GM10248 (cell line): ENCODE measurements at regions not wholly inside any gene's neighbourhood (a gene's known extent, or its start where the extent isn't known, plus 50 kb on each side); places are given as distances from the start of the nearest gene placed in this dataset.

Source experiments
- CTCF ChIA-PET: fragments of 300-600 bp; sonication (Branson Sonifier 250); formaldehyde crosslinking; extraction: SDS; loops from one replicate; lab custom pipeline; 2021; ENCODE audit warnings: antibody characterized with exemption; lab: Yijun Ruan, JAX
- POLR2A ChIA-PET: fragments of 350-650 bp; sonication (Branson Sonifier 250); formaldehyde crosslinking; extraction: SDS; loops from one replicate; lab custom pipeline; 2020; ENCODE audit warnings: antibody characterized with exemption; lab: Yijun Ruan, JAX
- DNase-seq: peaks from one replicate; pipeline ENCODE4 v3.0.0; 2012; ENCODE audit errors: extremely low spot score
- CTCF ChIP-seq: IDR thresholded peaks from 2 replicates; pipeline ENCODE4 v1.5.1; 2012; ENCODE audit warnings: mild to moderate bottlenecking, low read depth; ENCODE audit errors: extremely low read depth, missing control alignments, control extremely low read depth

DNA sequence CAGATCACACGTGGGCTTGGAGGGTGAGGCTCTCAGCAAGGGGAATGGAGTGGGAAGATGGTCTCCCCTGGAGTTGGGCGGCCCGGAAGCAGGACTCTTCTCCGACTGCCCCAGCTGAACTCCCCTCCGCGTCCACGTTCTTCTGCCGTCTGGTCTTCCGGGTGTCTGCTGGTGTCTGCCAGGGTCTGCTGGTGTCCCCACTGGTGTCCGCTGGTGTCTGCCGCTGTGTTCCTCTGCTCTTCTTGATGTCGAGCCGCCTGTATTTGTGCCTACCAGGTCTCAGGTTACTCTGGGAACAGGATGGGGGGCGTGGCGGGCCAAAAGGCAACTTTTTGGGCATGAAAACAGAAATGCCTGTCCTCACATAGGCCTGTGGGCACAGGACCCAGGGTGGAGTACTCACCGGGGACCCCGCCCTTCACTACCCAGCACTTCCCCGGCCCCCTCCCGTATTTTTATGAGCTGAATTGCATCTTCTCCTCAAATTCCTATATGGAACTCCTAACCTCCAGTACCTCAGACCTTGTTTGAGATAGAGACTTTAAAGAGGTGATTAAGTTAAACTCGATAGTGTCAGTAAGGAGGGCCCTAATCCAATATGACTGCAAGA lies 675.4 kb downstream of the SEMA5A start:
- no peak for DNase-seq
- CTCF ChIA-PET: no interaction called here
- POLR2A ChIA-PET: no interaction called here
- no peak for TF ChIP-seq CTCF

DNA sequence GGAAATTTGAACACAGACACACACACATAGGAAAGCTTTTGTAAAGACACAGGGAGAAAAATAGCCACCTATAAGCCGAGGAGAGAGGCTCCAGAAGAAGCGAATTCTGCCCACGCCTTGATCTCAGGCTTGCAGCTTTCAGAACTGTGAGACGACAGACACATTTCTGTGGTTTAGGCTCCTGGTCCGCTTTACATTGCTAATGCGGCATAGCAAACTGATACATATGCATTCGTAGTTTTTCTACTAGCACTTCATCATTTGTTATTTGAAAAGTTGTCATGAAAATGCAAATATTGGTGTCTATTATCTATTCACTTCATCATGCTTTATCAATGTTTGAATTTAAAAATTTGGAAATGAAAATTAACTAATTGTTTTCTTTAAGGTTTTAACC lies 674.9 kb downstream of the SEMA5A start:
- ChIA-PET POLR2A (no interaction called here), CTCF (no interaction called here)
- no peak for DNase-seq
- TF ChIP-seq CTCF: no peak

DNA sequence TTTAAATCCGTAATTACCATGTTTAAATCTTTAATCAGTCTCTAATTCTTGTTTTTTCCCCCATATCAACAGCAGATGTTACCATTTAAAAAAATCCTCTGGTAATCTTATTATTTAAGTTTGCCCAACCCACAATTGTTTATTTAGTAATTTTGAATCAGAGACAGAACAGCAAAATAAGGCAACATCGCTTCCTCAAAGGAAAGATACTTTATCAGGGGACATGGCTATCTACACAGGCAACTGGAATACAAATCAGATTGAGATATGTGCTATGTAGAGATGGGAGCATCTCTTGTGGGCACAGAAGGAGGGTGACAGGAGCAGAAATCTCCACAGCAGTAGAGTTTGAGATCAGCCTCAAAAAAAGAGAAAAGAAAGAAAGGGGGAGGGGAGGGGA lies 674.4 kb downstream of the SEMA5A start:
- POLR2A ChIA-PET: no interaction called here
- CTCF ChIA-PET: no interaction called here
- no peak for DNase-seq
- no peak for TF ChIP-seq CTCF

GRCh38 chr5:8875722-8876121 lies 670.2 kb downstream of the SEMA5A start:
- DNase-seq: no peak
- ChIA-PET CTCF (interaction anchor here (1.8 kb wide), 1 partner anchor 9 kb away, joined by 5 read pairs; no protein-coding TSS in a partner anchor), POLR2A (no interaction called here)
- no peak for TF ChIP-seq CTCF

- CTCF ChIA-PET: interaction anchor here (1.0 kb wide), 1 partner anchor 10 kb away, joined by 3 read pairs; no protein-coding TSS in a partner anchor
Observed at GRCh38 chr5:8879248-8879647, 666.6 kb downstream of the SEMA5A start.

GRCh38 chr5:8884029-8884428 lies 661.8 kb downstream of the SEMA5A start:
- TF ChIP-seq CTCF: peak; percentile 12
- DNase-seq: no peak
- POLR2A ChIA-PET: no interaction called here
- CTCF ChIA-PET: interaction anchor here (1.0 to 1.6 kb wide), 2 partner anchors 24 to 36 kb away, joined by 3 to 7 read pairs; no protein-coding TSS in a partner anchor

More at GRCh38 chr5:8879248-8879647, 666.6 kb downstream of the SEMA5A start:
- DNase-seq: no peak
- TF ChIP-seq CTCF: no peak
- POLR2A ChIA-PET: no interaction called here
